ENCODE measurements at regions not wholly inside any gene's neighbourhood (a gene's known extent, or its start where the extent isn't known, plus 50 kb on each side); places are given as distances from the start of the nearest gene placed in this dataset.

- TF ChIP-seq GATA1 (IDR thresholded peaks at IDR 0.05; ENCODE audit: low read depth, low read length) (no peak), POLR2A (IDR thresholded peaks at IDR 0.05; ENCODE audit: low read length) (no peak)
- no peak for DNase-seq
These were observed 432.8 kb upstream of the LRRTM4 start for GRCh38 chr2:77954931-77955330.

GRCh38 chr2:77962943-77963342, 440.8 kb upstream of the LRRTM4 start:
- no peak for DNase-seq
- TF ChIP-seq GATA1 (IDR thresholded peaks at IDR 0.05; ENCODE audit: low read depth, low read length): no peak

DNA sequence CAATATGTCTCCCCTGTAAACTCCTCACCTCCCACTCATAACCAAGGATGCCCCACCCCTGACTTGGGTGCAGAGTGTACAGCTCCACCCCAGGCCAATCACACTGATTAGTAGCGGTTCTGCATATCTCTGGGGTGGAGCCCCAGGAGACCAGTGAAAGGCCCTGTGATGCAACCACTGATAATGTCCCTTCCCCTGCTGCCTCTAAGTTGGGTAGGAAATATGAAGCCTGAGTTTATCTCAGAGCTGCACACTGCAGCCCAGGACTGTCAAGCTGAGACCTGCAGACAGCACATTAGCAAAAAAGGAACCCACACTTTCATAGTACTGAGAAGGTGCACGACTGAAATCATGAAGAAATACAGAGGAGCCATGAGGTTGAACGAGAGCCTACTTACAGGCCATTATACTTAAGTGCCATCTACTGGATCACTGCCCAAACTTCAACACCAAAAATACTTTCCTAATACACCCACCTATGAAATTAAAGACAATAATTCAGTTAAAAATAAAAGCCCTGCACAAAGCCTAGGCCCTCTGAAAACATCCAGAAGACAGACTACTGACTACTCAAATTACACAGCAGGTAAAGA, 455.4 kb upstream of the LRRTM4 start:
- no peak for TF ChIP-seq GATA1 (IDR thresholded peaks at IDR 0.05; ENCODE audit: low read depth, low read length)
- DNase-seq: peak; percentile 79 to 93

GRCh38 chr2:77995161-77995560, 473.0 kb upstream of the LRRTM4 start:
- TF ChIP-seq POLR2A (IDR thresholded peaks at IDR 0.05; ENCODE audit: low read length): no peak
- TF ChIP-seq GATA1 (IDR thresholded peaks at IDR 0.05; ENCODE audit: low read depth, low read length): no peak
- DNase-seq: no peak

- TF ChIP-seq GATA1 (IDR thresholded peaks at IDR 0.05; ENCODE audit: low read depth, low read length): no peak
- TF ChIP-seq POLR2A (IDR thresholded peaks at IDR 0.05; ENCODE audit: low read length): no peak
- no peak for DNase-seq
These were observed 477.2 kb upstream of the LRRTM4 start for GRCh38 chr2:77999376-77999775.

DNA sequence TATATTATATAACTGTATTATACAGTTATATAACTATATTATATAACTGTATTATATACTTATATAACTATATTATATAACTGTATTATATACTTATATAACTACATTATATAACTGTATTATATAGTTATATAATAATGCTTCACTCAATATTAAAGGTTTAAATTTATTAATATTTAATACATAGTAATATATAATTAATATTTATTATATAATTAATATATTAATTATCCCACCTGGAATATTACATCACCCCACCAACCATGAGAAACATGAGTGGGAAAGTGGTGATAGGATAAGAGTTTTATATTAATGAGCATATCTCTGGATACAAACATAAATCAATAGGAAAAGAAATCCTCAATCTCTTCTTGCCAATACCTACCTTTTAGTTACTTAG, 487.1 kb upstream of the LRRTM4 start:
- DNase-seq: no peak
- TF ChIP-seq POLR2A (IDR thresholded peaks at IDR 0.05; ENCODE audit: low read length): no peak
- no peak for TF ChIP-seq GATA1 (IDR thresholded peaks at IDR 0.05; ENCODE audit: low read depth, low read length)

GRCh38 chr2:78011251-78011650, 489.1 kb upstream of the LRRTM4 start:
- TF ChIP-seq POLR2A (IDR thresholded peaks at IDR 0.05; ENCODE audit: low read length) (no peak), GATA1 (IDR thresholded peaks at IDR 0.05; ENCODE audit: low read depth, low read length) (no peak)
- DNase-seq: no peak

DNA sequence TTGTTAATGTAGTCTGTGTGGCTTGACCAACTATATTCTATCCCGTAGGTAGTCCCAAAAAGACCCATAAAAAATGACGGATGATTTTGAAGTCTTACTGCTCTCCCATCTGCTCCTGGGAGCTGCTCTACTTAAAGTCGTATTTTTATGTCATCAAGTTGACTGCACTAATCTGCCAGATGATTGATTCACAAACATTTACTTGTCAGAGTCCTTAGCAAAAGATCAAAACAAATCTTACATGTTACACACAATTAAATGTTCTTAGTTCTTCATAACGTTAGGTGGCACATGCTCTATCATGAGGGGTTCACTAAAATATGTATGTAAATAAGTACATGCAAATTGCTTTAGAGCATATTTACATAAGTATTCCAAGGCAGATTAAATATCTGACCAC, 498.3 kb upstream of the LRRTM4 start:
- TF ChIP-seq POLR2A (IDR thresholded peaks at IDR 0.05; ENCODE audit: low read length) (no peak), GATA1 (IDR thresholded peaks at IDR 0.05; ENCODE audit: low read depth, low read length) (no peak)
- DNase-seq: no peak

DNA sequence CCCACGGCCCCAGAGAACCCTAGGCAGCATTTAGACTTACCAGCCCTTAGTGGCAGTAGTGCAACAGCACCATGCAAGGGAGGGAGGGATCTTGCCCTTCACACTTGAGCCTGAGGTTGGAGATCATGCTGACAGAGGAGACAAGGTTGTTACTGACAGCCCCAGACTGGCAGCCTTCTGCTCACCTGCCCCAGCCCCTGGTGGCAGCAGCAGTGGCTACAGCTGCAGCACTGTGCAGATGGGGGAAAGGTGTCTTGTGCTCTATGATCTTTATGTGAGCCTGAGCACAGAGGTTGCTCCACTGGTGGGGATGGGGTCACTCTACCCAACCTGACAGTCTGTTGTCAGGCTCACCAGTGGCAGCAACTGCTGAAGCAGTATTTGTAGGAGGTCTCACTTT, 501.2 kb upstream of the LRRTM4 start:
- no peak for TF ChIP-seq GATA1 (IDR thresholded peaks at IDR 0.05; ENCODE audit: low read depth, low read length)
- TF ChIP-seq POLR2A (IDR thresholded peaks at IDR 0.05; ENCODE audit: low read length): no peak

DNA sequence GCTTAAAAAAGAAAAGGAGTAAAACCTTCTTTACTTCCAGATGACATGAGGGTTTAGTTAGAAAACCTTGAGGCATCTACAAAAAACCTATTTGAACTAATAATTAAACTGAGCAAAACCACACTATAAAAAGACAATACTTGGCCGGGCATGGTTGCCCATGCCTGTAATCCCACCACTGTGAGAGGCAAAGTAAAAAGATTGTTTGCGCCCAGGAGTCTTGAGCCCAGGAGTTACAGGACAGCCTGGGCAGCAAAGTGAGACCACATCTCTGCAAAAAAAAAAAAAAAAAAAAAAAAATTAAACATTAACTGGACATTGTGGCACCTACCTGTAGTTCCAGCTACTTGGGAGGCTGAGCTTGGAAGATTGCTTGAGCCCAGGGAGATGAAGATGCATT, 502.8 kb upstream of the LRRTM4 start:
- no peak for DNase-seq
- TF ChIP-seq GATA1 (IDR thresholded peaks at IDR 0.05; ENCODE audit: low read depth, low read length) (no peak), POLR2A (IDR thresholded peaks at IDR 0.05; ENCODE audit: low read length) (no peak)

More for the DNA sequence above, 501.2 kb upstream of the LRRTM4 start:
- DNase-seq: no peak

DNA sequence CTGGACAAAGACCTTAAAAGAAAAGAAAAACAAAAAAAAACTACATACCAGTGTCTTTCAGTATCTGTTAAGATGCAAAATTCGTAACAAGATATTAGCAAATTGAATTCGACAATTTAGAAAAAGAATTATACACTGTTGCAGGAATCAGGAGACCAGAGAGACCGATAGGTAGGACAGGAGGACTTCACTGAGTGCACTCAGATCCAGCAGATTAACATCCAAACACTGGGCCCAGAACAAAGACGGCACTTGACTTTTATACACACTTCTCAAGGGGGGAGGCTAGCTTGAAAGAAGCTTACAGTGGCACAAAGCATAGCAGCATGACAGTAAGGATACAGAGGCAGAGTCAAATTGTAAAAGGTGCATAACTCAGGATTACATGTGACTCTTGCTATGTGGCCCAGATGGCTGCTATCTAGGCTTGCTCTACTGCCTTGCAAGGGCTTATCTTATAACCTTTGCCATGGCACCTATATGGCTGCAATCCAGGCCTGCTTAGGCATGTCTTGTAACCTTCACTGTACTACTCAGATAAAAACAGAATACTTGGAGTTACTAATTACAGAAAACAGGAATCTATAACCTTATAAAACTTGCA, 507.3 kb upstream of the LRRTM4 start:
- TF ChIP-seq POLR2A (IDR thresholded peaks at IDR 0.05; ENCODE audit: low read length) (no peak), GATA1 (IDR thresholded peaks at IDR 0.05; ENCODE audit: low read depth, low read length) (no peak)
- peak; percentile 8 to 10 for DNase-seq

- no peak for TF ChIP-seq POLR2A (IDR thresholded peaks at IDR 0.05; ENCODE audit: low read length)
- no peak for TF ChIP-seq GATA1 (IDR thresholded peaks at IDR 0.05; ENCODE audit: low read depth, low read length)
- no peak for DNase-seq
These were observed 512.5 kb upstream of the LRRTM4 start for GRCh38 chr2:78034706-78035105.

GRCh38 chr2:78035804-78036203, 513.6 kb upstream of the LRRTM4 start:
- no peak for DNase-seq
- TF ChIP-seq GATA1 (IDR thresholded peaks at IDR 0.05; ENCODE audit: low read depth, low read length) (no peak), POLR2A (IDR thresholded peaks at IDR 0.05; ENCODE audit: low read length) (no peak)

GRCh38 chr2:78051480-78051879, 529.3 kb upstream of the LRRTM4 start:
- TF ChIP-seq GATA1 (IDR thresholded peaks at IDR 0.05; ENCODE audit: low read depth, low read length) (no peak), POLR2A (IDR thresholded peaks at IDR 0.05; ENCODE audit: low read length) (no peak)
- no peak for DNase-seq

DNA sequence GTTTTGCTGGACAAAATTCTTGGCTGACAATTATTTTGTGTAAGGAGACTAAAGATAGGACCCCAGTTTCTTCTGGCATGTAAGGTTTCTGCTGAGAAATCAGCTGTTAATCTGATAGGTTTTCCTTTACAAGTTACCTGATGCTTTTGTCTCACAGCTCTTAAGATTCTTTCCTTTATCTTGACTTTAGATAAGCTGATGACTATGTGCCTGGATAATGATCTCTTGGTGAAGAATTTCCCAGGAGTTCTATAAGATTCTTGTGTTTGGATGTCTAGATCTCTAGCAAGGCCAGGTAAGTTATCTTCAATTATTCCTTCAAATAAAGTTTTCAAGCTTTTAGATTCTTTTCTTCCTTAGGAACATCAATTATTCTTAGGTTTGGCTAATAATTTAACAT, 534.8 kb upstream of the LRRTM4 start:
- no peak for TF ChIP-seq GATA1 (IDR thresholded peaks at IDR 0.05; ENCODE audit: low read depth, low read length)
- TF ChIP-seq POLR2A (IDR thresholded peaks at IDR 0.05; ENCODE audit: low read length): no peak
- no peak for DNase-seq
